GM12872 (cell line): ENCODE measurements at regions not wholly inside any gene's neighbourhood (a gene's known extent, or its start where the extent isn't known, plus 50 kb on each side); places are given as distances from the start of the nearest gene placed in this dataset.

Experiments used
- CTCF ChIP-seq: IDR thresholded peaks from 3 replicates; pipeline ENCODE4 v1.5.1; 2011; ENCODE audit warnings: low read depth, mild to moderate bottlenecking, low read length, moderate library complexity; ENCODE audit not compliant: insufficient read depth

DNA sequence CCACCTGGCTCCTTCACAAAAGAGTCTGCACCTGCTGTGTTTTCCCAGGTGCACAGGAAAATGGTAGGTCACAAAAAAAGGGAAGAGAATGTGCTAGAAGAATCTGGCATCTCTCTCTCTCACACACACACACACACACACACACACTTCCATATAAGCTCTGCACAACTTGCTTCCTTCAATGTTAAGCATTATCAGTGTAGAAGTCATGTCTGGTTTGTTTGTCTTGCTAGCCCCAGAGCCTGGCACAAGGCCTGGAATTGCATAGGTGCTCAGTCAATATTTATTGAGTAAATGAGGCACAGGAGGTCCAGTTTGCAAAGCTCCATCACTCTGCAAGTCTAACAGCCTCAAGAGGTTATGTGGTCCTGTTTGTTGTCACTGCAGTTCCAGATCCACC, 867.3 kb upstream of the AUTS2 start:
- no peak for TF ChIP-seq CTCF

DNA sequence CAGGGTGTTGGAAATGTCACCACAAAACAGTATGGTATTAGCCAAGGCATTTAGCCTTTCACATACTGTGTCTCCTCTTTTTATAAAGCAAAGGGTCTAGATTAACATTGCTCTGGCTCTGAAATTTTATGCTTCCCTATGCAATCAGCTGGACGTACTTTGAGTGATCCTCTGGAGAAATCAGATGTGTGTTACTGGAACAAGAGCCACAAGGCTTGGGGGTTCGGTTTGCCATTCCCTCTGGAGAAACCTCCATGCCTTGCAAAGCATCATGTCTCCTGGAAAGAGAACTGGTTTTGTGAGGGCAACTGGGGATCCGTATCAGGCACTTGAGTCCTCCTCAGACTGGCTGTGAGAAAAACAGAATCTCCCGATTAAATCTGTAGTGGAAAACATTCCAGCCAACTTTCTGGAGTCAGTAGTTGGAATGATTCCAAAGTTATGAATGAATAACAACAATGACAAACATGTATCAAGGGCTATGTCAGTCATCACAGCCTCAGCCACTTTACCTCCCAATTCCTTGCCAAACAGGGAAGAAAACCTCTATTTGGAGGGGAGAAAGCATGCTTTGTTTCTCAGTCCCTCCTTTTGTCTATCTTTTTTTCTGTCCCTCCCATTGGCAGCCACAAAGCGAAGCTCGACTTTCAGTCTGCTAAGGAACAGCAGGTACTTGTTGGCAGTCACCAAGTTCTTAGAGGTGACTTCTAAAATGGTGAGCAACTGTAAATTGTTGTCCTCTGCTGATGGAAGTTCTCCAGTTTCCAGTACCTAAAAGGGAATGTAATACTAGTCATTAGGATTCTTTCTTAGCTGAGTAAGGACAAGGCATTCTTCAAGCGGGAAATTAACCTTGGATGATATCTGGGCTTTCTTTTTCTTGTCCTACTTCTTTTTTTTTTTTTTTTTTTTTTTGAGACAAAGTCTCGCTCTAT, 864.8 kb upstream of the AUTS2 start:
- TF ChIP-seq CTCF = no peak

GRCh38 chr7:68734431-68734830, 863.8 kb upstream of the AUTS2 start:
- no peak for TF ChIP-seq CTCF

- no peak for TF ChIP-seq CTCF
Measured at GRCh38 chr7:68739306-68739705, 859.0 kb upstream of the AUTS2 start.

DNA sequence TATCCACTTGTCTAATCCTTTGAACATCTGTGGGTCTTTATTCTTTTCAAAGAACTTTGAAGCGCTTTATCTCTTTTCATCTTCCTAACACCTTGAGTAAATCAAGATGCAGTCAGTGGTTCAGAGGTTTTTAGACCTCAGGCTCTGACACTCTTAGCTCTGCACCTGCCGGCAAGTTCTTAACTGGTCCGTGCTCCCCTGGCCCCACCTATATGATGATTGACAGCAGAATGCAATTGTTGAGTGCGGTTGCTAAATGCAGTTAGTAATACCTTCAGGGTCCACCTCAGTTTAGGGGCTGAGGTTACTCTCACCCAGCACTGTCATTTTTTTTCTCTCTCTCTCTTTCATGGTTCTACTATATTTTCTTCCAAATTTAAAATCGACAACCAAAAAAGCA, 854.2 kb upstream of the AUTS2 start:
- TF ChIP-seq CTCF = no peak

DNA sequence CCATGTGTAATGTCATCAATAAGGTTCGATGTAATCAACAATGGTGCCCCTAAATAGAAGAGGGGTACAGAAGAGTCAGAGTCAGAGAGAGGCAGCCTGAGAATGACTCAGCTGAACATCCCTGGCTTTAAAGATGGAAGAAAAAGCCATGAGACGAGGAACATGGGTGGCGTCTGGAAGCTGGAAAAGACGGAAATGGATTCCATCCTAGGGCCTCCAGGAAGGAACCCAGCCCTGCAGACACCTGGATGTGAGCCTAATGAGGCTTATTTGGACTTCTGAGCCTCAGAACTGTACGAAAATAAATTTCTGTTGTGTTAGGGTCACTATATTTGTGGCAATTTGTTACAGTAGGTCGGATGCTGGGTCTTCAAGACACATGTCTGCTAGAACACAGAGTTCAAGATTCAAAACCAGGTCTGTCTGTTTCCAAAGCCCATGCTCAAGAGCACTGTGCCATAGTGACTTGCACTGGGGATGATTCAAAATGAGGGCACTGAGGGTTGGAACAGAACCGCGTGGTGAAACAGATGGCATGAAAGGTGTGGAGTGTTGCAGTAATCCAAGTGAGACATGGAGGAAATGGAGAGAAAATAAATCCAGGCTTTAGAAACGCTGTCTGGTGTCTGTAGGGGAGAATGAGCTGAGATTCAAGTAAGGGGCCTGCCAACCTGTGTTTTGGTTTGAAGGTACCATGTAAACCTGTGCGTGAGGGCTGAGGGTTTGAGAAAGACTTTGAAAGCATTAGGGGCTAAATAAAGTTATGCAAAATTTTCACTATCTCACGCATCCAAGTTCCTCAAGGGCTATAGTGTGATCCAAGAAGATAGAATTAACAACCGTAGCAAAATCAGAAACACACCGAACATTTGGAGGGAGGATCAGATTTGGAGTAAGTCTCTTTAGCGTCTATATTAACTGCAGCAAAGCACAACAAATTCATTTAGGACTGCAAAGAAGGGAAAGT, 849.1 kb upstream of the AUTS2 start:
- TF ChIP-seq CTCF = no peak
